Ovary (tissue), 7 donors: ENCODE measurements at regions not wholly inside any gene's neighbourhood (a gene's known extent, or its start where the extent isn't known, plus 50 kb on each side); places are given as distances from the start of the nearest gene placed in this dataset.

Experiments used
- DNase-seq, 5 donors: peaks; one replicate each; pipeline ENCODE4 v3.0.0-alpha.2; 2019 to 2020
- H3K27ac ChIP-seq, 2 donors: fragments of 200-600 bp; one replicate each; pipeline versions ENCODE4 v1.5.1 to v1.8.0; 2019 to 2022
- H3K27me3 ChIP-seq: fragments of 200-600 bp; one replicate; pipeline ENCODE4 v1.8.0; 2022
- H3K36me3 ChIP-seq: fragments of 200-600 bp; sonication (generic); one replicate; pipeline ENCODE4 v1.5.1; 2019
- H3K4me1 ChIP-seq: one replicate; pipeline ENCODE4 v1.8.1; 2013; ENCODE audit warnings: mild to moderate bottlenecking, moderate library complexity; ENCODE audit not compliant: insufficient read depth
- H3K4me3 ChIP-seq: fragments of 200-600 bp; sonication (generic); one replicate; pipeline ENCODE4 v1.5.1; 2017
- H3K9me3 ChIP-seq, 2 donors: fragments of 200-600 bp in 1 of 2; sonication (generic) in 1 of 2; one replicate each; pipeline versions ENCODE4 v1.5.1 to v1.8.1; 2013 to 2019; ENCODE audit warnings: mild to moderate bottlenecking in 1 of 2, moderate library complexity in 1 of 2
- CTCF ChIP-seq, 3 donors: fragments of 450-650 bp in 2 of 3; fragments of 200-600 bp in 1 of 3; IDR thresholded peaks; one replicate each; pipeline versions ENCODE4 v1.5.1 to v1.8.0; 2016 to 2022; ENCODE audit warnings: antibody characterized with exemption in 3 of 3, mild to moderate bottlenecking in 1 of 3
- EP300 ChIP-seq: sonication (generic); formaldehyde crosslinking; IDR thresholded peaks from one replicate; pipeline ENCODE4 v1.6.1; 2017; ENCODE audit warnings: antibody characterized with exemption
- POLR2A ChIP-seq: fragments of 450-650 bp; IDR thresholded peaks from one replicate; pipeline ENCODE4 v1.6.1; 2017; ENCODE audit warnings: antibody characterized with exemption, mild to moderate bottlenecking, moderate library complexity
- WGBS, 3 donors: extraction: QIAGEN DNeasy Blood & Tissue Kit in 1 of 3; methylation state at CpG; one replicate each; pipeline versions ENCODE4 v1.1.5 to v1.1.7; 2013 to 2017; 5-methylcytosine and 5-hydroxymethylcytosine counted together
- intact Hi-C, 4 donors: fragments of 100-400 bp; cut with DNase I; formaldehyde crosslinking; loops; one replicate each; pipeline versions ENCODE4 v1.11.0 to v1.15.1; 2022 to 2023
- donor health status: DM: no; HTN: no; CAD: no; lungs with moderate emphysema.
- donor health status: DM: no; HTN: no; CAD: no.
- donor health status: Bipolar disorder and iron deficiency.
- donor health status: DM: no; HTN: no; CAD: no.
- donor health status: DM: yes; HTN: yes; CAD: no.

- intact Hi-C loops: no loop called here
These were observed 342.1 kb upstream of the ATP11B start for GRCh38 chr3:182450942-182451787.

GRCh38 chr3:182451871-182452270, 341.4 kb upstream of the ATP11B start:
- Histone ChIP-seq H3K27me3 (no peaks in the 10 kb centered on the region), H3K4me1 (no peaks in the 10 kb centered on the region), H3K4me3 (no peak overlapping the region), H3K9me3 (no peaks in the 10 kb centered on the region), H3K36me3 (no peaks in the 10 kb centered on the region), H3K27ac (no peak overlapping the region)
- DNase-seq: no peak
- 83 to 90% (median 88%) methylated on average over 2 of the region's 2 CpGs for WGBS, 3 donors
- TF ChIP-seq POLR2A: no peak
- no peak for TF ChIP-seq EP300
- TF ChIP-seq CTCF (IDR thresholded peaks at IDR 0.05): no peak
- intact Hi-C loops: no loop called here

More at GRCh38 chr3:182450942-182451787, 342.1 kb upstream of the ATP11B start:
- Histone ChIP-seq H3K4me1 (no peaks in the 10 kb centered on the region), H3K27me3 (no peaks in the 10 kb centered on the region), H3K36me3 (no peaks in the 10 kb centered on the region), H3K27ac (no peak overlapping the region), H3K9me3 (no peaks in the 10 kb centered on the region), H3K4me3 (no peak overlapping the region)
- no peak for DNase-seq
- no peak for TF ChIP-seq EP300
- WGBS, 3 donors: 66 to 79% (median 72%) methylated on average over 6 of the region's 6 CpGs

GRCh38 chr3:182455011-182455410, 338.3 kb upstream of the ATP11B start:
- no peak overlapping the region for H3K4me3 ChIP-seq
- 71 to 79% (median 72%) methylated on average over 3 of the region's 3 CpGs for WGBS, 3 donors
- intact Hi-C loops: no loop called here
- DNase-seq: no peak
- H3K36me3 ChIP-seq: no peaks in the 10 kb centered on the region
- no peak overlapping the region for H3K27ac ChIP-seq
- no peaks in the 10 kb centered on the region for H3K27me3 ChIP-seq
- no peaks in the 10 kb centered on the region for H3K9me3 ChIP-seq
- TF ChIP-seq CTCF (IDR thresholded peaks at IDR 0.05): no peak
- TF ChIP-seq POLR2A: no peak
- TF ChIP-seq EP300: no peak
- H3K4me1 ChIP-seq: no peaks in the 10 kb centered on the region

- intact Hi-C loops: no loop called here
- Histone ChIP-seq H3K4me3 (no peak overlapping the region), H3K36me3 (no peaks in the 10 kb centered on the region), H3K4me1 (no peaks in the 10 kb centered on the region), H3K9me3 (no peaks in the 10 kb centered on the region), H3K27ac (no peak overlapping the region), H3K27me3 (no peaks in the 10 kb centered on the region)
- DNase-seq: no peak
- 43 to 53% (median 52%) methylated on average over 4 of the region's 4 CpGs for WGBS, 3 donors
- TF ChIP-seq CTCF (IDR thresholded peaks at IDR 0.05) (no peak), EP300 (no peak), POLR2A (no peak)
These were observed 333.0 kb upstream of the ATP11B start for GRCh38 chr3:182460303-182460702.

- Histone ChIP-seq H3K4me3 (no peak overlapping the region), H3K9me3 (no peaks in the 10 kb centered on the region), H3K27me3 (no peaks in the 10 kb centered on the region), H3K27ac (no peak overlapping the region), H3K4me1 (no peaks in the 10 kb centered on the region), H3K36me3 (no peaks in the 10 kb centered on the region)
- intact Hi-C loops: no loop called here
- DNase-seq: no peak
- TF ChIP-seq CTCF (IDR thresholded peaks at IDR 0.05) (no peak), POLR2A (no peak), EP300 (no peak)
These were observed 331.2 kb upstream of the ATP11B start for GRCh38 chr3:182462152-182462551.
